GM12872 (cell line): ENCODE measurements at regions not wholly inside any gene's neighbourhood (a gene's known extent, or its start where the extent isn't known, plus 50 kb on each side); places are given as distances from the start of the nearest gene placed in this dataset.

Experiments used
- TF ChIP-seq, protein P1 (sequence below): IDR thresholded peaks from 3 replicates; pipeline ENCODE4 v1.5.1; 2011; ENCODE audit warnings: low read depth, mild to moderate bottlenecking, low read length, moderate library complexity; ENCODE audit not compliant: insufficient read depth

DNA sequence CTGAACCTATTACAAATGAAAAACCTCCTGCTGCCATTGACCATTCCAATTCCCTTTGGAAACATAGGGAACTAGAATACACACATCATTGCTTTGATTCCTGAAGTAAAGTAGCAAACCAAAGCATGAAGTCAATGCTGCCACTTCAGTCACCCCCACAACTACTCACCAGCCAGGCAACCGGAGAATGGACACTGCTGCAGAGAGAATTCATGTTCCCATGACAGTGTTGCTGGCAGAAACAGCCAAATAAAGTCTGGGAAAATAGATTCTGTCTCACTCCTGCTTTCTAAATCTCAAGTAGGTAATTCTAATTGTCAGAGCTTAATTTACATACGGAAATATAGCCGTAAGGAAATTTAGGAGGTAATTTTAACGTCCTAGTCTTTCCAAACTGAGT, 162.9 kb upstream of the PLPPR1 start:
- TF ChIP-seq, protein P1, sequence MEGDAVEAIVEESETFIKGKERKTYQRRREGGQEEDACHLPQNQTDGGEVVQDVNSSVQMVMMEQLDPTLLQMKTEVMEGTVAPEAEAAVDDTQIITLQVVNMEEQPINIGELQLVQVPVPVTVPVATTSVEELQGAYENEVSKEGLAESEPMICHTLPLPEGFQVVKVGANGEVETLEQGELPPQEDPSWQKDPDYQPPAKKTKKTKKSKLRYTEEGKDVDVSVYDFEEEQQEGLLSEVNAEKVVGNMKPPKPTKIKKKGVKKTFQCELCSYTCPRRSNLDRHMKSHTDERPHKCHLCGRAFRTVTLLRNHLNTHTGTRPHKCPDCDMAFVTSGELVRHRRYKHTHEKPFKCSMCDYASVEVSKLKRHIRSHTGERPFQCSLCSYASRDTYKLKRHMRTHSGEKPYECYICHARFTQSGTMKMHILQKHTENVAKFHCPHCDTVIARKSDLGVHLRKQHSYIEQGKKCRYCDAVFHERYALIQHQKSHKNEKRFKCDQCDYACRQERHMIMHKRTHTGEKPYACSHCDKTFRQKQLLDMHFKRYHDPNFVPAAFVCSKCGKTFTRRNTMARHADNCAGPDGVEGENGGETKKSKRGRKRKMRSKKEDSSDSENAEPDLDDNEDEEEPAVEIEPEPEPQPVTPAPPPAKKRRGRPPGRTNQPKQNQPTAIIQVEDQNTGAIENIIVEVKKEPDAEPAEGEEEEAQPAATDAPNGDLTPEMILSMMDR: no peak

DNA sequence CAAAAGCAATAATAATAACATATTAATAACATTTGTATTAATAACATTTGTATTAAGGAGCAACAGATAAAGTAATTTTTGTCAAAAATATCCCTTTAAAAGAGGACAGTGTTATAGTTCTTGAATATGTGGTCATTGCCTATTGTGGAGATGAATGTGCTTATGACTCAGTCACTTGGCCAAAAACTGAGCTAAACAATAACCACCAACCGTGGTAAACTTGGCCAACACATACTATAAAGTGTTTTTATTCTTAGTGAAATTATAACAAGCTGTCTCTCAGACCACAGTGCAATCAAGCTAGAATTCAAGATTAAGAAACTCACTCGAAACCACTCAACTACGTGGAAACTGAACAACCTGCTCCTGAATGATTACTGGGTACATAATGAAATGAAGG, 159.2 kb upstream of the PLPPR1 start:
- TF ChIP-seq, protein P1: no peak

DNA sequence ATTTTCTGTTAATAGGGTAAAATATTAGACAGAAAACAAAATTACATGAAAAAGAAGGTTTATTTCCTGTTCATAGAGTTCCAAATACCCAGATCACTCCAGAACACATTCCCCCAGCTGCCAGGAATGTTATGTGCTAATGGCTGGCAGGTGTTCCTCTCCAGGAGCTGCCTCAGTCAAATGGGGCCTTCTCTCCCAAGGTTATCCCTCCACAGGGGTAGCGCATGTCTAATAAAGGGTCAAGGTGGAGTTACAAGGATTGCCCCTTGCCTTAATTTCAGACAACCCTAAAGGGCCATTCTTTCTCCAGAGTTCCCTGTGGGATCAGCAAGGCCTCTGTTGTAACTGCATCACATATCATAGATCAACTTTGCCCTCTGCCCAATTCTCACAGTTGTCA, 148.6 kb upstream of the PLPPR1 start:
- TF ChIP-seq, protein P1: no peak

DNA sequence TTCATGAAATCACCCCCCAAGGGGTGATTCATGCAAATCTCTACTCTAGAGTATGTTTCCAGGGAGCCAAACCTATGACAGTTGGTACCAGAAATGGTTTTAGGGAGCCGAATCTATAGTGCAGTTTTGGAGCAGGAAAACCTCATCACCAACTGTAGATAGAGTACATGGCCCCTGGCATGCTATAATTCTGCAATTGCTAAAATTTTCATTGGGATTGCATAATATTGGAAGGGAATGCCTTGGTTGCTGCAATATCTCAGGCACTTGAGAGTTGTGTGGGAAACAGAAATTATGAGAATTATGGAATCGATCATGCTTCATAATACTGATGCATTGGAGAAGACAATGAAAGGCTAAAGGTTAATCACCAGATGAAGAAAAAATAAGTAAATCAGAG, 148.2 kb upstream of the PLPPR1 start:
- TF ChIP-seq, protein P1: no peak

DNA sequence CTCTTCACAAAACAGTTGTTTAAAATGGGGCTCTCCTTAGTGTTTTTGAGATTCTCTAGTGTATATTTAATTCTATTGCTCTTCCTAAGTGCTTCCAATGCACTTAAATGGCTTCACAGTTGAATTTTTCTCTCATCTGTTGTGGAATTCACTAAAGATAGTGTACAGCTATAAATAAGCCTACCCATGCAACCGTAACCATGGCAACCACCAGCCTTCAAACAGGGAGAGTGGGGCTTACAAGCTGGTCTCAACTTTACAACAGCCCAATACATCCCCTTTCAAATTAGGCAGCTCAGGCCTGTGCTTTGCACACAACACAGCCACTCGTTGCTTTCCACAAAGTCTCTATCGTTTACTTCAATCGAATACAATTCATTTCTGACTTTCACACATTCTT, 144.0 kb upstream of the PLPPR1 start:
- TF ChIP-seq, protein P1: no peak

DNA sequence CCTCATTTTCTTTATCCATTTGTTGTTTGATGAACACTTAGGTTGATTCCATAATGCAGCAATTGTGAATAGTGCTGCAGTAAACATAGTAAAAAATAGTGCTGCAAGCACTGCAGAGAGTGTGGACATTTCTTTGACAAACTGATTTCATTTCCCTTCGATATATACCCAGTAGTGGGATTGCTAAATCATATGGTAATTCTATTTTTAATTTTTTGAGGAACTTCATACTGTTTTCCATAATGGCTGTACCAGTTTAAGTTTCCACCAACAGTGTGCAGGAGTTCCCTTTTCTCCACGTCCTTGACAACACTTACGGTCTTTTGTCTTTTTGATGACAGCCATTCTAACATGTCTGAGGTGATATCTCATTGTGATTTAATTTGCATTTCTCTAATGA, 138.2 kb upstream of the PLPPR1 start:
- TF ChIP-seq, protein P1: no peak

DNA sequence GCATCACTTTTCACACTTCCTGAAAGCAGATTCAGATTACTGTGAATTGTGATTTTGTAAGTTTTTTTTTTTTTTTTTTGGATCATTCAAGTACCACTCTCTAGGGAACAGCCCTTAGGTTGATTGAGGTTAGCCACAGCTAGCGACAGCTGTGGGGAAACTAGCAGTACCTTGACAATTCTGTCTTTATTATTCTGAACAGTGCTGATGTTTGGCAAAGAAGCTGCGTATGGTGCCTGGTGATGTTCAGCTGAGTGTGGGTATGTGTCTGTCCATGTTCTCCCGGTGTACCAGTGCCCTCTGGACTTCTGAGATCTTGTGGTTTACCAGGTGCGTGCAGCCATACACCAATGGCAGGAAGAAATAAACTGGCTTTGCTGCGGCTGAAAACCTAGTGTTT, 117.3 kb upstream of the PLPPR1 start:
- TF ChIP-seq, protein P1: no peak

DNA sequence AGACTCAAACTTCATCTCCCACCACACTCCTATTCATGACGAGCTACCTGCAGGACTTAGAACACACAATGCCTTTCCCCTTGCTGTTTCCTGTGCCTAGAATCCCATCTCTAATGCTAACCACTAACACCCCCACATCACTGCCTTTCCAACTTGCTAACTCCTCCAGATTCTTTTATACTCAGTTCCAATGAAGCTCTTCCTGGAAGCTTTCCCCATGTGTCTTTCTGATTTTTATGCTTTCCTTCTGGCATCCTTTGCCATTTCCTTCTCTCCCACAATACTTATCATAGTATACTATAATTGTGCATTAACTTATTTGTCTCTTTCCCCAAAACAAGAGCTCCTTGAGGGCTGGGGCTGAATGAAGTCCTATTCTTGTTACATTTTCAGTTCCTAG, 115.3 kb upstream of the PLPPR1 start:
- TF ChIP-seq, protein P1: no peak
